ENCODE measurements at regions not wholly inside any gene's neighbourhood (a gene's known extent, or its start where the extent isn't known, plus 50 kb on each side); places are given as distances from the start of the nearest gene placed in this dataset.
A peak's percentile ranks its signal among the peaks of the same experiment; 100 is the strongest.

DNA sequence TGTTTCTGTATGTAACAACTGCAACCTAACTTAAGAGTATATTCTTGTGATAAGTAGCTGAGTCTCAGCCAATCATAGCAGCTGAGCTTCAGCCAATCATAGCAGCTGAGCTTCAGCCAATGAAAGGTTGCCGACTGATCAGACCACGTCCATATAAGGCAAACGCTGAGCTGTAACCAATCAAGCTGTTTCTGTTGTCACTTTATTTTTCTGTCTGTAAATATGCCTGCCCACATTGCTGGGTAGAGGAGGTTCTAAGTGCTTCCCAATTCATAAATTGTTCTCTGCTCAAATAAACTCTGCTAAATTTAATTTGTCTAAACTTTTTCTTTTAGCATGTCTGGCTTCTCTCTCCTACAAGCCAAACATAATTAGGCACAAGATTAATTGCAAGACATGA lies 231.5 kb upstream of the TCF4 start:
- no peak for DNase-seq

DNA sequence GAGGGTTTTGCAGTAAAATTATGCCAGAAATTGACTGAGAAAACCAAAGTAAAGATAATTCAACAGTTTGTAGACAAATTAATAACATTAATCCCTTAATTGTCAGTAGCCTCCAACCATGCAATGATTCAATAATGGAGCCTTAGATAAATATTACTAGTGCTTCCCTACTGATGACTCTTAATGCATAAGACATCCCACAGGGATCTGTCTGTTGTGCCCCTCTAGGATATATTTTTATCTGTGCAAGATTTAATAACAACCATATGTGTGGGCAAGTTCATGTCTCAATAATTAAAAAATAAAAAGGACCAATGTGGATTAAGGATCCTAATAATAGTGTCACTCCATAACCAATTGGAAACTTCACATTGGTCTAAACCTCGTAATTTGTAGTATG lies 230.3 kb upstream of the TCF4 start:
- DNase-seq: no peak

DNA sequence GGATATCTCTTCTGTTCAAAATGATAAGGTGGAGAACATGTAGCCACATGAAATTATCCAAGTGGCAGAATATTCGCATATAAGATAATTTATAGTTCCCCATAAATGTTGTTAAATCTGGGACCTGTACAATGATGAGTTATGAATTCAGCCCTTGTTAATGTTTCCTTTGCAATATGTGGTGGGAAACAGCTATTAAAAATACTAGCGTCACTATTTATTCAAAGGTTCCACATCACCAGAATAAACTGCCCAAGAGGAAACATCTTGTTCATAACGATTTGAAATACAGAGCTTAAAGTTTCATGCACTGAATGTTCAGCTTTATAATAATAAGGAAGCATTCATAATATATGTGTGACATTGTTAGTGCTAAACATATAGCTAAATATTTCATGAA lies 223.9 kb upstream of the TCF4 start:
- no peak for DNase-seq

DNA sequence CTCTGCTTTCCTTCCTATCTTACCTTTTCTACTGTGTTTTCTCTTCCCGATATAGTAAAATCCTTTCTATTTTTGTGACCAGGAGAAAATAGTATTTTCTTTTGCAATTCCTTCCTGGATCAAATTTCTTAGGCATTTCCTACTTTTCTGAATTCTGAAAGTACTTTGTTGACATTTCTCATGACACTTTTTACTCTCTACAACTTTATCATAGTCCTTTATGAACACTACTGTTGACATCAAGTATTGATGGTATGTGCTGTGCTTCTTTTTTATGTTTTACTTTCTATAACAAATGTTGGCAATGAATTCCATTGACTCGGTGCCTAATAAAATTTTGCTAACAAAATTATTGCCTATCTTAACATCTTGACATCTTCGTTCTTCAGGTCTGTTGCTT lies 217.7 kb upstream of the TCF4 start:
- DNase-seq: no peak

DNA sequence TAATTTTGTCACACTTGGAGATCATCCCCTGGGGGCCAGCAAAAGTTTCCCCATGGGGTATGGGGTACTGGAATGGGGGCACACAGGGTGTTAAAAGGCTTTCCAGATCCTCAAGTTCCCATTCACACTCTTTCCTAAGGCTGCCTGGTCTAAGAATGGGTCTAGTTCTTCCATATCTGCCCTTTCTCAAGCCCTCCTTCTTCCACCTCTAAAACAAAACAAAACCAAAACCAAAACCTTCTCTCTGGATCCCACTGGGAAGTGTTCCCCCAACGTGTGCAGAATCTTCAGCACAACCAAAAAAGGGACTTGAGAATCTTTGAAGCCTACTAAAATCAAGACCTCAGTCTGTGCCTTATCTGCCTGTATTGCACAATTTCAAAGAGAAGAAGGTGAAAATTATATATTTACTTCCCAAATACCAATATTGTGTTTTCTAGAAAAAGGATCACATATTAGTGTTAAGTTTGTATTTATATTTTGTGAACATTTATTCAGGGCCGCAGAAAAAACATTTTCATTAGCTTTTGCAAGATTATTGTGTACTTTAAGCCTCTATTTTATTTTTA lies 207.2 kb upstream of the TCF4 start:
- DNase-seq: no peak

DNA sequence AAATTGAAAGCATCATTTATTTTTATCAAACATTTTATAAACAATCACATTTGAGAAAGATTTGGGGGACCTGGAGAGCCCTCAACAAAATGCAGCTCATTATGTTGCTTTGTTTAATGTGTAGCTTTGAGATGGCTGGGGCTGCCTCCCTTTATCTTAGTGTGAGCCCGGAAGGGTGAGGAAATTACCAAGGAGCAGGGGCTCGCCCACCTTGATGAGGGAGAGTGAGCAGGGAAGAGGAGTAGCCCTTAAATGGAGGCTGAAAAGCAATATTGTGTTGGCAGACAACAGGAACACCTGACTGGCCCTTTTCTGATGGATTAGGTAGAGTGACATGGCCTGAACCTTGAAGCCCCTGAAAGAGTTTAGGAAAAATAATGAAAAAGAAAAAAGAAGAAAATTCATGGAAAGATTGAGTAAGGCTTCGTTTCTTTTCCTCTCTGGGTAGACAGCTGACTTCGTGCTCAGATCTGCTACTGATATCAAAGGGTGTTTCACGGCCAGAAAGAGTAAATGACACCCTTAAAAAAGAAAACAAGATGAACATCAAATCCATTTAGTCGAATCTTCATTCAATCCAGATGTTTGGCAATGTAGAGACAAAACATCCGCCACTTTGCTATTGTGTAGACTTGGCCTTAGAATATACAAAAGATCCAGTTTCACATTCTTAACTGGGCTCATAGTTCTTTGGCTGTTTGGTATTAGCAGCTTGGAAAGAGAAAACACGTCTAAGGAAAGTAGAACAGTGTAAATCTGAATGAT lies 206.5 kb upstream of the TCF4 start:
- no peak for DNase-seq

DNA sequence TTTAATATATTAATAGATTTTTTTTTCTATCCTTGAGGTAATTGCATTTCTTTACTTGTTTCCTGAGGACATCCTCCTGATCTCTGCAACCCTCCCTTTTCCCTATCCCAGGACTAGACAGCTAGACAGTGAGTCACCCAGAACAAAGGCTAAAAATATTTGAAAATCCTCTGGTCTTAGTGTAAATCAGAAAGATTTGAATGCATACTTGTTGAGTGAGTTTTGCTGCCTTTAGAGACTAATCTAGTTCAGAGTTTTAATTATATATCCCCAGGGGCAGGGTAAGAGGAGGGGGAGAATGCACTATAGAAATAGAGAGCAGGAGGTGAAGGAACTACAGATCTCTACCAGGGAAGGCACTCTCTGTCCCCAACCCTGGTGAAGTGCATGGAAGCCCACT lies 202.3 kb upstream of the TCF4 start:
- DNase-seq: no peak

DNA sequence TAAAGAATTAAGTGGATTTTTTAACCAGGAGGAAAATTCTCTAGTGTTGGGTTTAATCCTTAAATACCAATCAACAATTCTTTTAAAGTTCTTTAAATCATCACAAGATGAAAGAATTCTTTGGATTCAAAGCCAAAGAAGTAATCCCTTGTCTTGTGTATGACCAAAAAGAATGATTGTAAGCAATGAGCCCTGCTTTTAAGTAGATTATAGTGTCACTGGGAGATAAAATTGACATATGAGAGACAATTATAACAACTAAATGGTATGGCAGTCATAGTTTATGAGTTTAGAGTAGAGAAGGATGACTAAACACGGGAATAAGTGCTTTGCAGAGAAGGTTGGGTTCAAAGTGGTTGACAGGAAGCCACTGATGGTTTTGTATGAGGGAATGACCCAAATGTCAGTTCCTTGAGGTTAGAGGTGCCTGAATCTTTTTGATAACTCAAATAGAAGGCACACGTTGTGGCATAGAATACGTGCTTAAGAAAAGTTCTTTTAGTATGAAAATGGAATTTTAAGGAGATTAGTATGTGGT lies 199.6 kb upstream of the TCF4 start:
- DNase-seq: no peak

DNA sequence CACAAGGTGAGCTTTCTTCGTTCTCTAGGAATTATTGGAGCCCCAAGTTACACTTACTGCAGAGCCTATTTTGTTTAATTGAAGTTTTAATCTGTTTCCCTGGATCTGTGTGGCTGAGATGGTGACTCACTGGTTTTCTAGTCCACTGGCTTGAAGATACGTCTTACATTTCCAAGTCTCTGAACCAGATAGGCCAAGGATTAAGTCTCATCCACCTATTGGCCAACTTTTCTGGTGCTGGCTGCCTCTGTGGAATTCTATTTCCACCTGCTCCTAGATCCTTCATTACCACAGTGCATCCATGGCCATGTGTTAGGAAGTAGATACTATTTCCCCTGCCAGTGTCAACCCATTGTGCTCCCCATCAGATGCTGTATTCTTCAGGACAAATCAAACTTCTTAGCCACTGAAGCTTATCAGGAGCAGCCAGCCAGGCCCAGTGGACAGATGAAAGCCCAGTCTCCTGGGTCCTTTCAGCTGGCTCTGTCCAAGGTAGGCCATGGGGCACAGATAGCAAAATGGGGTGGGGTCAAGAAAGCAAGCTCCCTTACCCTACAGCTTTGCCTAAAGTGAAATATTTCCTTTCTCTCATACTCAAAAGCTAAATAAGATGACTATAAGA lies 198.8 kb upstream of the TCF4 start:
- no peak for DNase-seq

DNA sequence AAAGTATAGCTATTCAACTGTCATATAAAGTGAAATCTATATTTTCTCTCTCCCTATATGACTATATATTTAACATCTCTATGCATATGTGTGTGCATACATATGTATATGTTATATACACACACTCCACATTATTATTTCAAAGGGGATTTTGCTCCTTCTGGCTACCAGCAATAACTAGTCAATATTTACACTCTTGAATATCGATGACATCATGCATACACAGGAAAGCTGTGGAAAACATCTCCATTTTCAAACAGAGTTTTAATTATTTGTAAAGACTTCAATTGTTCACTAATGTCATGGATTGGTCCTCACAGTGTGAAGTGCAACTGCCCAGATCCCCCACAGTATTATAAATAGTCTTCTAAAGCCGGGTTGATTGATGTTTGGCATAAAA lies 195.9 kb upstream of the TCF4 start:
- no peak for DNase-seq

DNA sequence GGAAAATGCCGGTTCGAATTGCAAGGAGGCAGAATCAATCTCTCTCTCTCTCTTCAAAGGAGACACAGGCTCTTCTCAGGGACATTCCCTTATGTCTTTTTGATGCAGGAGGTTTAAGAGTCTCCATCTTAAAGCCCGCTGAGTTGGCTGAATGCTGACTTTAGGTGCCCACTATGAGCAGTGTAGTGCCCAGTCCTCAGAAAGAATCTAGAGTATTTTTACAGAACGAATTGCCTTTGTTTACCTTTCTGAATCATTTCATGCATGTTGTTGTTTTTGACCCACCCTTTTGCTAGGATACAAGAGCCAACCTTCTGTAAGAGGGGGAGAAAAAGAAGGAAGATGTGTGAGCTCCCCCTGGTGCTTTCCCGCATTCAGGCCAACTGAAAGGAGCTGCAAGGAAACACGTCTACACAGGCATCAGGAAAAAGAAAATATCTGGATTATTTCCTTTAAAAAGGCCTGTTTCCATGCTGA lies 193.5 kb upstream of the TCF4 start:
- DNase-seq: peak; percentile 39

DNA sequence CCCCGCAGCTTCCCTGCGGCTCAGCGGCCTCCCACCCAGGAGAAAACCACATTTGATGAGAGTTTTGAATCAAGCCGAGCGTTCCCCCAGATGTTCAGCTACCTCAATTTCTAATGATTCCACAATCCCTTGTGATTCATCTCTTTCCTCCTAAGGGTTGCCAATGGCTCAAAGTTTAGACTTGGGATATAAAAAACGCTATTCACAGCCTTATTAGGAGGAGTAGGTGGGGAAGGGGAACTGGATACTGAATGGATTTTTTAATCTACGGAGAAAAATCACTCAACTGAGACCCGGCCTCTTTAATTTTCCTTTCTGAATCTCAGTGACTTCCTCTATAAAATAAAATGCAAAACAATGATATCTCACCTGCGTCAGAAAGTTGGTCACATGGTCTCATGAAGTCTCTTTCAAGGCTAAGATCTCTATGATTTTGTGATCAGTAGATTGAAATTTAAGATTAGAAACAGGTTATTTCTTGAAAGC lies 192.6 kb upstream of the TCF4 start:
- no peak for DNase-seq

DNA sequence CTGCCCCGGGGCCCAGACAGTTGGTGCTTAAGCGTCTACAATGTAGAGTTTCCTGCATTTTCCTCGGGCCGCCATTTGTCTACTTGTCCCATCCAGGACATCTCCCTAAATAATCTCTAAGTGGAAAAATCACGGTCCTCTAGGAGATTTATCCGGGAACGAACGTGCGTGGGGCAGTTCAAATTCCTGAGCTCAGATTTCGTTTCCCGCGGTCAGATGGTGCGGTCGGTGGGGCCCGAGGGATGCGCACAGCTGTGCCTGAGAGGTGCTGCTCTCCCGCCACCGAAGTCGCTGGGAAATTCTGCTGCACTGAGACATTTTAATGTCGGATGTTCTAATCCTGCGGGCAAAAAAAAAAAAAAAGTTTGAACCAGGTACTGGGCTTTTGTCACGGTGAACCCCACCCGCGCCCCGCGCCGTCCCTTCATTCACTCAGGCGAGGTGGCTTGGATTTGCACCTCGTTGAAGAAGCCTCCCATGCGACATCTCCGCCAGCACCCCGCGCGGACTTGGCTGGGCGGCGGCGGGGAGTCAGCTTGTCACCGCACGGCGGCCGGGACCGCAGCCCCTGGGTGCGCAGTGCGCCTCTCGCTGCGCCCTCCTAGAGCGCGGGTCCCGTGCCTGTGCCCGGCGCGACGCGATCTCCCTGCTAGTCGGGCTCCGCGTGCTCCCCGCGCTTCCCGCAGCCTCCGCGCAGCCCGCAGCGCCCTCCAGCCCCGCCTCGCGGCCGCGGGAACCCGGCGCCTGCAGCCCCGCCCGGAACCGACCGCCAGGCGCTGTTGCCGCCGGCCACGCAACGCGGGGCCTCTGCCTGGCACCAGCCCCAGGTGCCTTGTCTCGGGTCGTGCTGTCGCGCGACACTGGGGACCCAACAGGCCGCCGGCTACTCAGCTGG lies 191.9 kb upstream of the TCF4 start:
- DNase-seq: peak; percentile 13

DNA sequence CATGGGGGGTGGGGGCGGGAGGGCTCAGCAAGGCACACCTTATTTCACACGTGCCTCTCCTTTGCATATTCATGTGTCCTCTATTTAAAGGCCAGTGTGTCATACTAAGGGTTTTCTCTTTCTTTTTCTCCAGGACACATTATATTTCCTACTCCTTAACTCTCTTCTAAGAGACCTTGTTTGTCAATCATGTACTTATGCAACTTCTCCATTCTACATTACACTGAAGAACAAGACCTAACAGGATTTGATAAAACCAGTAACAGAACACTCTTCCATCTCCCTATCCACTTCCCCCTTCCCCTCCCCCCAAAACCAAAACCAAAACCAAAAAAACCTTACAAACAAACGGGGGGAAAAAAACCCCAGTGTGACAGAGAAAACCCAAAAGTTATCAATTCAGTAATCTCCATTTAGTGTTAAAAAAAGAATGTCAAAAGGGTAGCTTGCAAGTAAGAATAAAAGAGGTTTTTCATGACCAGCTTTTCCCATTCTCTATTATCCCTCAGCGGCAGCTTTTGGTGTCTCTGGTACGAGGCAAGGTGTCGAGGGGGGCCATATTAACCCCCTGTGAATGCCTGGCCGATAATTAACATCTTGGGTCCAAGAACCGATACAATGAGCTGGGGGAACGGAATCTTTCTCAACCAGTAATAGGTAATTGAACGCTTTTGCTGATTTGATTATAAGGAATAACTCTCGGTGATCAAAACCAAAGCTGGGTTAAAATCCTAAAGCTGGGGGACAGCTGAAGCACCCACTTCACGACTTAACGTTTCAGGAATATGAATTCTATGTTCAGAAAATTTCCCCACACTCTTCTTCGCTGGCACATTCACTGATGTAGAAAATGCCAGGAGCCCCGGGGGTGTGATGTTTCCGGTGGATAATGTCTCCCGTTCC lies 191.0 kb upstream of the TCF4 start:
- DNase-seq: no peak

DNA sequence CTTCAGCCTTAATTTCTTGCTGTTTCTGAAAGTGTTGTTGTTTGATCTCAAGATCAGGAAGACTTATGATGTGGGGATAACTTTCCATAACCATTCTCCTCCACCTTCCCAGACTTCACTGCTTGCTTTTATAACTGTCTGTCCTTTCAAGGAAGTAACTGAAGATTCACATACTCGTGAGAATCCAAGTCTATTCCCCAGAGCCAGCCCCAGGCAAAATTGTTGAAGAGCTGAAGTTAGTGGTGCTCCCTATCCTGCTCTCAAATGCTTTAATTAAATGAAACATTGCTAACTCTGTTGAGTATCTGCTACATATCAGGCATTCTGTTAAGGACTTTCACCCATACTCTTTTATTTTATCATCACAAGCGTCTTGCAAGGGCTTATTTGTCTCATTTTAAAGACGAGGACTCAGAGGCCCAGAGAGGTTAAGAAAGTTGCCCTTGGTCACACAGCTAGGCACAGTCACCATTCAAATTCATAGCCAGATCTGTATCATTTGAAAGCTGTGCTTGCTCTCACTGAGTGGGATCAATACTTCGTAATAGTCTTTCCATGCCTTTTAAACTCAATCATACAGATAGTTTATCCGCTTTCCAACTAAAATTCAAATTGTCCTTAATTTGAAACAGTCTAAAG lies 189.8 kb upstream of the TCF4 start:
- DNase-seq: no peak

DNA sequence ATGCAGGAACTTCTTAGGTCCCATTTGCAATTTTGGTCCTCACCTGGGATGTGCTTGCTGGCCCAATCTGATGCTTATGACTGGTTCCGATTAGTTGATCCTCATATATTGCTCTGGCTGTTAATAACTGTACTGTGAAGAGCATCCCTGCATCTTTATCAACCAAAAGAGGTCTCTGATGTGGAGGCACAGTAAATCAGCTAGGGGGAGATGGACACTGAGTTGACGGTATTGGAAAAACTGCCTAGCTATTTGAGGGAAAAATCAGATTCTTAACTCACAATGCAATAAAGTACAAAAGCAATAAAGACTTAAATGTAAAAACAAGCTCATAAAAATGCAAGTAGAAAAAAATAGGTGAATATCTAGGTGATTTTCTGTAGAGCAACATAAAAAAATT lies 188.0 kb upstream of the TCF4 start:
- DNase-seq: no peak

DNA sequence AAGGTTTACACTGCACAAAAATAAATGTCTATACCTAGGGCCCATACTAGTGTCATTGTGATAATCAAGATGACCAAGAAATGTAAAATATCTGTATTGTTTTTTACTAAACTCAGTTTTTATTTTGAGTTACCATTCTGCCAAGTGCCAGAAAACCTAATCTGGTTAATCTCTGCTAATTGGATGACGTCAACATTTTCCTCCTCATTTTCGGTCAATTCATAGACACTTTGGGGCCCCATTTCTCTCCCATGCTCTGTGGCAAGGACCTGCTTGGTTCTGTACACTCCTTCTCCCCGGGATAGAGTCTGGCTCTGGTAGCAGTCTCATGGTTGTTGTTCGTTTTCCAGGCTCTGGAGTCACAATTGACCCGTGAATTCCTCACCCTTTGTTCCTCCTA lies 186.5 kb upstream of the TCF4 start:
- DNase-seq: no peak

DNA sequence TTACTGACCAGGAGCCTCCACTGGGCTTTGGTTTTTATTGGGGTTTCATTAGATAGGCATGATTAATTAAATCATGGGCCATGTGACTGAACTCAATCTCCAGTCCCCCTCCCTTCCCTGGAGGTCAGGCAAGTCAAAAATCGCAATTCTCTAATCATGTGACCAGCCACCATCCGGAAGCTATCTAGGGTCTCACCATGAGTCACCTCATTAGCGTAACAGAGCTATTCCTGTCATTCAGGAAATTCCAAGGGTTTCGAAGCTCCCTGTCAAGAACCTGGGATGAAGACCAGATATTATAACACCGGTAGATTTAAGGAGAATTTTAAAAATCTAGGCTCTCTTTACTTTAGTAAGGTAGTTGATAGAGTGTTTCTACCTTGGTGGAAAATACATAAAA lies 180.3 kb upstream of the TCF4 start:
- DNase-seq: no peak

DNA sequence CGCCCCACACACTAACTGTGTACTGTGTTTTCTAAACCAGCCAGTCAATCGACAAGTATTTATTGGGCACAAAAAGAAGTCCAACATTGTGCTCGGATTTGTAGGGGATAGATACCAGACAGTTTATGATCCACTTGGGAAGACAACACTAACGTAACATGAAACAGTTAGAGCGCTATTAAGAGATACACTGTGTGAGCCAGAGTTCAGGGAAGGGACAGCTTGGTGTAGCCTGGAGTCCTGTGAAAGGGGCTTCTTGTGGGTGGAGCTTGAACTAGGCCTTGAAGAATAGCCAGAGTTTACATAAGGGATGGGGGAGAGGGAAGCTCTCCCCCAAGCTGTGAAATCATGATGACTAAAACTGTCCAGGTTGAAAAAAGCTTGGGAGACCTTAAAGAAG lies 176.4 kb upstream of the TCF4 start:
- no peak for DNase-seq

DNA sequence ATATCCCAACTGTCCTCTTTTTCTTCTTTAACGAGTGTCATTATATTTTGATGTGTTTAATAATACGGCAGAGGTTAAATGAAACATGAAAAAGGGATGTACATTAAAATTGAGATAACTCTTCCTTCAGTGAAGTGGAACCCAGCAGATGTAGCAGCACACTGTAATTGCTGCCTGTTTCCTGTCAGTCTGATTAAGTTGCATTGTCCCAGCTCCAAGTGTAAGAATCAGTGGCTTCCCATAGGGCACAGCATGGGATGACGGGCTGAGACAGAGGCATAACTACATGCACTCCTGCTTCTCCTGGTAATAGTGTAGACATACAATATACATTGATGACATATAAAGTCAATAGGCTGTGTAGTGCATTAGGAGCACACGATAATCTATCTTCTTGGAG lies 175.8 kb upstream of the TCF4 start:
- DNase-seq: no peak

DNA sequence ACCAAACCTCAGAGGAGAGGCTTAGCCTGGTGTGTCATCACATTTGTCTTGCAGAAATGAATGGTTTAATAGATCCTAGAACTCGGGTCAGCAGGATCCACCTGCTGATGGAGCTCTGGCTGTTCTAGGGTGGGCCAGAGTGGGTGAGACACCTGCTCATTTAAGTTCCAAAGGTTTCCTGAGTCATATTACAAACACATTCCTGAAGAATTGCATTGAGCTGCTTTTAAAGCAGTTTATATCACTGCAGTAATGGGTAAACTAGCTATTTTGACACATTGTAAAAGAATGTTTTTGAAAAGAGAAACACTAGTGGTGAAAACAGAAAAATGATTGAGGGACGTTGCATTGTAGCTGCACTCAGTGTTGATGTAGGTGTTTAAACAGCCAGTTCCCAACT lies 175.3 kb upstream of the TCF4 start:
- no peak for DNase-seq

All from NCI-H510A treated with DMSO at 0.1 percent for 48 hours (cell line).